ENCODE measurements at regions not wholly inside any gene's neighbourhood (a gene's known extent, or its start where the extent isn't known, plus 50 kb on each side); places are given as distances from the start of the nearest gene placed in this dataset.

DNA sequence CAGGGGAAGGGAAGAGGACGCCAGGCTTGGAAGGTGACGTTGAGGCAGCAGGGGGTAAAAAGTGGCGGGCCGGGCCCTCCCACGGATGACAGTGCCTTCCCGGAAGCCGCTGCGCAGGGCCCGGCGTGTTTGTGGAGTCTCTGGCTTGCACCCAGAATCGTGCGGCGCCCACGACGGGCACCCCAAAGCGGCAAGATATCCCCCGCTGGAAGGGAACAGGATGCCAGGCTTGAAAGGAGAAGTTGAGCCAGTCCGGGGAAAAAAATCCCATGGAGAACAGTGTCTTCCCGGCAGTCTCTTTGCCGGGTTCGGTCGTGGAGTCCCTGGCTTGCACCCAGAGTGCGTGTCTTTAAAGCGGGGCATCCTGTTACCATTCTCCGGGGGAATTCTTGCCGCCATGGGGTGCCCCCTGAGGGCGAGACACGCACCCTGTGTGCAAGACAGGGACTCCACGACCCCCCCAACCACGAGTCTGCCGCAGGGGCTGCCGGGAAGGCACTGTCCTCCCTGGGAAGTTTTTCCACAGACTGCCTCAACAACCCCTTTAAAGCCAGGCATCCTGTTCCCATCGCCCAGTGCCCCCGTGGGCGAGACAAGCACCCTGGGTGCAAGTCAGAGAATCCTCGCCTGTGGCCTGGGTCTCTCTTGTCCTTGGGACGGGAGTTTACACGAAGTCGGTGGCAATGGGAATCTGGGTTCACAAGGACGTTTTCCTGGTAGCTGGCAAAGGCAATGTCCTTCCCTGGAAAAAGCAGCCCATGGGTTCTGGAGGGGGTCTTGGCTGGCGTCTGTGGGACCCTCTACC lies 156.1 kb upstream of the ALG10B start:
- TF ChIP-seq JUND (IDR thresholded peaks at IDR 0.05) (no peak), ZBTB33 (IDR thresholded peaks at IDR 0.05; ENCODE audit: borderline replicate concordance, low read depth) (no peak), EZH2phosphoT487 (IDR thresholded peaks at IDR 0.05; ENCODE audit: borderline replicate concordance, low read depth) (no peak), RAD21 (IDR thresholded peaks at IDR 0.05; ENCODE audit: low read length) (no peak), EP300 (IDR thresholded peaks at IDR 0.05; ENCODE audit: borderline replicate concordance in 1 of 2, low read depth in 1 of 2, low read length in 1 of 2) (no peak), NFIC (IDR thresholded peaks at IDR 0.05; ENCODE audit: borderline replicate concordance) (no peak), FOSL2 (IDR thresholded peaks at IDR 0.05; ENCODE audit: borderline replicate concordance, low read depth) (no peak), TAF1 (IDR thresholded peaks at IDR 0.05; ENCODE audit: borderline replicate concordance, low read depth, low read length) (no peak), TCF12 (IDR thresholded peaks at IDR 0.05) (no peak), FOXM1 (IDR thresholded peaks at IDR 0.05; ENCODE audit: low read depth) (no peak), CHD2 (IDR thresholded peaks at IDR 0.05; ENCODE audit: low read length, partially characterized antibody) (no peak)
- TF ChIP-seq, protein P1, sequence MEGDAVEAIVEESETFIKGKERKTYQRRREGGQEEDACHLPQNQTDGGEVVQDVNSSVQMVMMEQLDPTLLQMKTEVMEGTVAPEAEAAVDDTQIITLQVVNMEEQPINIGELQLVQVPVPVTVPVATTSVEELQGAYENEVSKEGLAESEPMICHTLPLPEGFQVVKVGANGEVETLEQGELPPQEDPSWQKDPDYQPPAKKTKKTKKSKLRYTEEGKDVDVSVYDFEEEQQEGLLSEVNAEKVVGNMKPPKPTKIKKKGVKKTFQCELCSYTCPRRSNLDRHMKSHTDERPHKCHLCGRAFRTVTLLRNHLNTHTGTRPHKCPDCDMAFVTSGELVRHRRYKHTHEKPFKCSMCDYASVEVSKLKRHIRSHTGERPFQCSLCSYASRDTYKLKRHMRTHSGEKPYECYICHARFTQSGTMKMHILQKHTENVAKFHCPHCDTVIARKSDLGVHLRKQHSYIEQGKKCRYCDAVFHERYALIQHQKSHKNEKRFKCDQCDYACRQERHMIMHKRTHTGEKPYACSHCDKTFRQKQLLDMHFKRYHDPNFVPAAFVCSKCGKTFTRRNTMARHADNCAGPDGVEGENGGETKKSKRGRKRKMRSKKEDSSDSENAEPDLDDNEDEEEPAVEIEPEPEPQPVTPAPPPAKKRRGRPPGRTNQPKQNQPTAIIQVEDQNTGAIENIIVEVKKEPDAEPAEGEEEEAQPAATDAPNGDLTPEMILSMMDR (IDR thresholded peaks at IDR 0.05): no peak
- TF ChIP-seq, protein P2, sequence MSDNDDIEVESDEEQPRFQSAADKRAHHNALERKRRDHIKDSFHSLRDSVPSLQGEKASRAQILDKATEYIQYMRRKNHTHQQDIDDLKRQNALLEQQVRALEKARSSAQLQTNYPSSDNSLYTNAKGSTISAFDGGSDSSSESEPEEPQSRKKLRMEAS (IDR thresholded peaks at IDR 0.05; ENCODE audit: low read depth): no peak
- TF ChIP-seq, protein P3, sequence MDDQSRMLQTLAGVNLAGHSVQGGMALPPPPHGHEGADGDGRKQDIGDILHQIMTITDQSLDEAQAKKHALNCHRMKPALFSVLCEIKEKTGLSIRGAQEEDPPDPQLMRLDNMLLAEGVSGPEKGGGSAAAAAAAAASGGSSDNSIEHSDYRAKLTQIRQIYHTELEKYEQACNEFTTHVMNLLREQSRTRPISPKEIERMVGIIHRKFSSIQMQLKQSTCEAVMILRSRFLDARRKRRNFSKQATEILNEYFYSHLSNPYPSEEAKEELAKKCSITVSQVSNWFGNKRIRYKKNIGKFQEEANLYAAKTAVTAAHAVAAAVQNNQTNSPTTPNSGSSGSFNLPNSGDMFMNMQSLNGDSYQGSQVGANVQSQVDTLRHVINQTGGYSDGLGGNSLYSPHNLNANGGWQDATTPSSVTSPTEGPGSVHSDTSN (IDR thresholded peaks at IDR 0.05): no peak

All from SK-N-SH (cell line).